Natural killer cell (primary cell): ENCODE measurements at regions not wholly inside any gene's neighbourhood (a gene's known extent, or its start where the extent isn't known, plus 50 kb on each side); places are given as distances from the start of the nearest gene placed in this dataset.
A peak's percentile ranks its signal among the peaks of the same experiment; 100 is the strongest.

Experiments
- ATAC-seq, 3 donors: fragments of 150-1000 bp in 2 of 3; fragments of 200-7000 bp in 1 of 3; cut with Tn5 transposase; 1 replicate in 1 of 3; 2 replicates in 2 of 3; pipeline ENCODE4 v1.10.0; 2021; ENCODE audit warnings: mild to moderate bottlenecking in 2 of 3, moderate library complexity in 2 of 3
- DNase-seq, 2 donors: peaks; one replicate each; pipeline versions ENCODE4 v3.0.0 to v3.0.0-alpha.2; 2013 to 2021; ENCODE audit warnings: mixed read lengths in 1 of 2
- H3K27ac ChIP-seq: one replicate; pipeline ENCODE4 v1.5.1; 2013; ENCODE audit warnings: mild to moderate bottlenecking, low read length
- H3K27me3 ChIP-seq: one replicate; pipeline ENCODE4 v1.6.1; 2013; ENCODE audit warnings: low read length; ENCODE audit not compliant: control insufficient read depth, insufficient read depth
- H3K36me3 ChIP-seq: one replicate; pipeline ENCODE4 v1.6.1; 2013; ENCODE audit warnings: low read length; ENCODE audit not compliant: control insufficient read depth, insufficient read depth
- H3K4me1 ChIP-seq: one replicate; pipeline ENCODE4 v1.6.1; 2013; ENCODE audit warnings: low read length; ENCODE audit not compliant: control insufficient read depth, insufficient read depth
- H3K4me3 ChIP-seq: one replicate; pipeline ENCODE4 v1.5.1; 2013; ENCODE audit warnings: low read length
- H3K9me3 ChIP-seq: one replicate; pipeline ENCODE4 v1.6.1; 2013; ENCODE audit warnings: low read length; ENCODE audit not compliant: control insufficient read depth, insufficient read depth
- H3K27ac Mint-ChIP-seq, 2 donors: one replicate each; pipeline ENCODE4 v1.8.0; 2022; ENCODE audit warnings: mild to moderate bottlenecking in 2 of 2, mixed read lengths in 2 of 2, moderate library complexity in 1 of 2
- H3K27me3 Mint-ChIP-seq, 2 donors: one replicate each; pipeline ENCODE4 v1.8.0; 2022; ENCODE audit warnings: low read depth in 2 of 2, mixed read lengths in 2 of 2
- H3K36me3 Mint-ChIP-seq: one replicate; pipeline ENCODE4 v1.8.0; 2022; ENCODE audit warnings: mixed read lengths
- H3K4me1 Mint-ChIP-seq, 2 donors: one replicate each; pipeline ENCODE4 v1.8.0; 2022; ENCODE audit warnings: mixed read lengths in 2 of 2
- H3K4me3 Mint-ChIP-seq: one replicate; pipeline ENCODE4 v1.8.0; 2022; ENCODE audit warnings: mild to moderate bottlenecking, moderate library complexity, mixed read lengths
- H3K9me3 Mint-ChIP-seq, 2 donors: one replicate each; pipeline ENCODE4 v1.8.0; 2022; ENCODE audit warnings: mixed read lengths in 2 of 2
- CTCF ChIP-seq: fragments of 200-600 bp; IDR thresholded peaks from one replicate; pipeline ENCODE4 v1.8.0; 2022; ENCODE audit warnings: antibody characterized with exemption
- WGBS: methylation state at CpG from one replicate; pipeline ENCODE4 v1.1.7; 2013; ENCODE audit warnings: missing lambda C conversion rate; ENCODE audit not compliant: insufficient coverage; 5-methylcytosine and 5-hydroxymethylcytosine counted together
- intact Hi-C: fragments of 100-400 bp; cut with micrococcal nuclease; formaldehyde crosslinking; loops from one replicate; pipeline ENCODE4 v1.14.2; 2022

GRCh38 chr2:12080360-12080759 lies 333.9 kb downstream of the LPIN1 start:
- Histone ChIP-seq H3K27ac (no peak overlapping the region), H3K4me1 (peaks cover 8% of the 10 kb centered on the region), H3K9me3 (no peaks in the 10 kb centered on the region), H3K27me3 (no peaks in the 10 kb centered on the region), H3K4me3 (no peak overlapping the region), H3K36me3 (no peaks in the 10 kb centered on the region)
- DNase-seq: no peak
- TF ChIP-seq CTCF: no peak
- Mint-ChIP-seq H3K4me1 (peaks cover 29 to 35% of the 10 kb centered on the region in 2 donors), H3K36me3 (no peaks in the 10 kb centered on the region), H3K27me3 (peaks cover 0 to 14% of the 10 kb centered on the region in 2 donors), H3K27ac (no peak overlapping the region), H3K9me3 (no peaks in the 10 kb centered on the region), H3K4me3 (no peak overlapping the region)
- no peak for ATAC-seq
- intact Hi-C loops: no loop called here
- WGBS: 91% methylated on average over 4 of the region's 4 CpGs

GRCh38 chr2:12081481-12082210 lies 335.2 kb downstream of the LPIN1 start:
- H3K36me3 Mint-ChIP-seq: no peaks in the 10 kb centered on the region
- DNase-seq: peak in 1 of 2 donors; percentile 69
- H3K36me3 ChIP-seq: no peaks in the 10 kb centered on the region
- TF ChIP-seq CTCF: no peak
- peaks cover 24 to 31% of the 10 kb centered on the region in 2 donors for H3K4me1 Mint-ChIP-seq
- ATAC-seq: peak in 1 of 3 donors; percentile 41
- H3K27me3 Mint-ChIP-seq: peaks cover 0 to 16% of the 10 kb centered on the region in 2 donors
- intact Hi-C loops: no loop called here
- H3K4me1 ChIP-seq: peaks cover 8% of the 10 kb centered on the region
- no peak overlapping the region for H3K27ac ChIP-seq
- no peak overlapping the region for H3K4me3 ChIP-seq
- no peak overlapping the region for H3K27ac Mint-ChIP-seq
- no peaks in the 10 kb centered on the region for H3K9me3 ChIP-seq
- 59% methylated on average over 10 of the region's 12 CpGs for WGBS
- no peaks in the 10 kb centered on the region for H3K27me3 ChIP-seq
- no peak overlapping the region for H3K4me3 Mint-ChIP-seq
- H3K9me3 Mint-ChIP-seq: no peaks in the 10 kb centered on the region

- no peak for TF ChIP-seq CTCF
- DNase-seq (no peak), ATAC-seq (no peak)
- Mint-ChIP-seq H3K36me3 (no peaks in the 10 kb centered on the region), H3K4me3 (no peak overlapping the region), H3K9me3 (no peaks in the 10 kb centered on the region), H3K27ac (no peak overlapping the region), H3K4me1 (peaks cover 14 to 21% of the 10 kb centered on the region in 2 donors), H3K27me3 (peaks cover 0 to 19% of the 10 kb centered on the region in 2 donors)
- WGBS: 93% methylated on average over 9 of the region's 9 CpGs
- Histone ChIP-seq H3K4me1 (peaks cover 8% of the 10 kb centered on the region), H3K9me3 (no peaks in the 10 kb centered on the region), H3K36me3 (no peaks in the 10 kb centered on the region), H3K4me3 (no peak overlapping the region), H3K27ac (no peak overlapping the region), H3K27me3 (no peaks in the 10 kb centered on the region)
- intact Hi-C loops: no loop called here
These were observed 336.7 kb downstream of the LPIN1 start for GRCh38 chr2:12083081-12083581.
